ENCODE measurements at regions not wholly inside any gene's neighbourhood (a gene's known extent, or its start where the extent isn't known, plus 50 kb on each side); places are given as distances from the start of the nearest gene placed in this dataset.

DNA sequence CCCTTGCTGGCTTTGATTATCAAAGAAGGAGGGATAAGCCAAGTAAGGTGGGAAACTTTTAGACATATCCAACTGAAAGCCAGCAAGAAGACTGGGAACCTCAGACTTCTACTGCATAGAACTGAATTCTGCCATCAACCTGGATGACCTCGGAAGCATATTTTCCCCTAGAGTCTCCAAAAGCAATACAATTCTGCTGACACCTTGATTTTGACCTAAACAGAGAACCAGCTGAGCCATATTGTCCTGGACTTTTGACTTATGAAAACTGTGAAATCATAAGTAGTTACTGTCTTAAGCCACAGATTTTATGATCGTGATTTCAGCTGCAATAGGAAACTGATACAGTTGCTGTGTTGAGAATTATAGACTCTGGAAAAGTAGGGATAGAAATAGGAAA is 227.6 kb downstream of the PCDH20 start:
- Histone ChIP-seq H3K9me3 (no peaks in the 10 kb centered on the region), H3K4me3 (no peak overlapping the region), H3K4me1 (peaks cover 4% of the 10 kb centered on the region), H3K9ac (ENCODE audit: low read depth in 2 of 2, low read length in 2 of 2) (no peak overlapping the region), H3K27ac (no peak overlapping the region), H3K36me3 (no peaks in the 10 kb centered on the region), H3K27me3 (no peaks in the 10 kb centered on the region)
- no peak for DNase-seq
- intact Hi-C loops (cut with DNase I) = no loop called here
- TF ChIP-seq, protein P1, sequence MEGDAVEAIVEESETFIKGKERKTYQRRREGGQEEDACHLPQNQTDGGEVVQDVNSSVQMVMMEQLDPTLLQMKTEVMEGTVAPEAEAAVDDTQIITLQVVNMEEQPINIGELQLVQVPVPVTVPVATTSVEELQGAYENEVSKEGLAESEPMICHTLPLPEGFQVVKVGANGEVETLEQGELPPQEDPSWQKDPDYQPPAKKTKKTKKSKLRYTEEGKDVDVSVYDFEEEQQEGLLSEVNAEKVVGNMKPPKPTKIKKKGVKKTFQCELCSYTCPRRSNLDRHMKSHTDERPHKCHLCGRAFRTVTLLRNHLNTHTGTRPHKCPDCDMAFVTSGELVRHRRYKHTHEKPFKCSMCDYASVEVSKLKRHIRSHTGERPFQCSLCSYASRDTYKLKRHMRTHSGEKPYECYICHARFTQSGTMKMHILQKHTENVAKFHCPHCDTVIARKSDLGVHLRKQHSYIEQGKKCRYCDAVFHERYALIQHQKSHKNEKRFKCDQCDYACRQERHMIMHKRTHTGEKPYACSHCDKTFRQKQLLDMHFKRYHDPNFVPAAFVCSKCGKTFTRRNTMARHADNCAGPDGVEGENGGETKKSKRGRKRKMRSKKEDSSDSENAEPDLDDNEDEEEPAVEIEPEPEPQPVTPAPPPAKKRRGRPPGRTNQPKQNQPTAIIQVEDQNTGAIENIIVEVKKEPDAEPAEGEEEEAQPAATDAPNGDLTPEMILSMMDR (IDR thresholded peaks at IDR 0.05) = no peak

DNA sequence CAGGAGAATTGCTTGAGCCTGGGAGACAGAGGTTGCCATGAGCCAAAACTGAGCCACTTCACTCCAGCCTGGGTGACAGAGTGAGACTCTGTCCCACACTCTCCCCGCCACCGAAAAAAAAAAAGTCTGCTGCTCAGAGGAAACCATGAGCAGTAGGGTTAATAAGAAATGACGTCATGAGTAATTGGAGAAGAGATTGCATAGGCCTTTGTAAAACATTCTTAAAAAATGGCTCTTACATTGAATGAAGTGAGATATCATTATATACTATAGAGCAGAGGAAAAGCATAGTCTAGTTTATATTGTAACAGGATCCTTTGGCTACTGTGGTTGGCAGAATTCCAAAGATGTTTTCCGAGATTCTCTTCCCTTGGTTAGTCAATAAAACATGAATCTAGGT is 228.2 kb downstream of the PCDH20 start:
- no peak for DNase-seq
- Histone ChIP-seq H3K9ac (ENCODE audit: low read depth in 2 of 2, low read length in 2 of 2) (no peak overlapping the region), H3K4me3 (no peak overlapping the region), H3K36me3 (no peaks in the 10 kb centered on the region), H3K27ac (no peak overlapping the region), H3K9me3 (no peaks in the 10 kb centered on the region), H3K4me1 (peaks cover 3% of the 10 kb centered on the region), H3K27me3 (no peaks in the 10 kb centered on the region)
- TF ChIP-seq, protein P1 (IDR thresholded peaks at IDR 0.05) = no peak
- intact Hi-C loops (cut with DNase I) = no loop called here

DNA sequence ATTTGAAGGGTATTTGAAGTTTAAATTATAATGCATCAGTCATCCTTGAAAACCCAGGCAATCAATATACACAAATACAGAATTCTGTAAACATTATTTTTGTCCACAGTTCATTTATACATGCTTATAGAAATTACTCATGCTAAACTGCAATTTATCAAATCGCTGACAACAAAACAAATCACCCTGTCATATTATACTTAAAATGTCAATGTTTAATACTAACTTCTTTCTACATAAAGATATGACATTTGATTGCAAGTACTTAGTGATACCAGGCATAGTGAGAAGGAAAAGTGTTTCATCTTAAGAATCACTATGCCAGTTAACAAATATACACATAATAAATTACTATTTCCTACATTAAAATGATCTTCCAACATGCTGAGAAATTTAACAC is 232.0 kb downstream of the PCDH20 start:
- no peak overlapping the region for H3K4me3 ChIP-seq
- no peak for DNase-seq
- no peaks in the 10 kb centered on the region for H3K27me3 ChIP-seq
- no peak overlapping the region for H3K27ac ChIP-seq
- H3K4me1 ChIP-seq = no peaks in the 10 kb centered on the region
- TF ChIP-seq, protein P1 (IDR thresholded peaks at IDR 0.05) = no peak
- no peak overlapping the region for H3K9ac ChIP-seq (ENCODE audit: low read depth in 2 of 2, low read length in 2 of 2)
- no peaks in the 10 kb centered on the region for H3K9me3 ChIP-seq
- no peaks in the 10 kb centered on the region for H3K36me3 ChIP-seq
- intact Hi-C loops (cut with DNase I) = no loop called here

DNA sequence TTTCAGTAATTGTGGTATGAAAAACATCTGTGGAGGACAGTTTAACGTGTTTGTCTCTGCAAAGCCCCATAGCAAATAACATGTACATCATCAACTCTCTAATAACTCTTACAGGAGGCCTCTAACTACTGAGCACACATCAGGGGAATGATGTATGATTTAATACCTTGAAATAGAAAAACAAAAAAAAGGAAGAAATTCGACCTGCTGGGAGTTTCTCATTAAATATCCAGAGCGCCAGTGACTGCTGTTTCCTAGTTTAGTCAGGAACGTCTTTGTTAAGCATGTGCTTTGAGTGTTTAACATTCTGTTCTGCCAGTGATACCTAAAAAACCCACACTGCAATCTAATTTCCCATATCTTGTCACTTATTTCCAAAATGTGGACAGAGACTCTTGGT is 235.4 kb downstream of the PCDH20 start:
- TF ChIP-seq, protein P1 (IDR thresholded peaks at IDR 0.05) = no peak
- Histone ChIP-seq H3K27me3 (no peaks in the 10 kb centered on the region), H3K4me1 (no peaks in the 10 kb centered on the region), H3K4me3 (no peak overlapping the region), H3K36me3 (no peaks in the 10 kb centered on the region), H3K9ac (ENCODE audit: low read depth in 2 of 2, low read length in 2 of 2) (no peak overlapping the region), H3K9me3 (no peaks in the 10 kb centered on the region), H3K27ac (no peak overlapping the region)
- intact Hi-C loops (cut with DNase I) = no loop called here
- no peak for DNase-seq

DNA sequence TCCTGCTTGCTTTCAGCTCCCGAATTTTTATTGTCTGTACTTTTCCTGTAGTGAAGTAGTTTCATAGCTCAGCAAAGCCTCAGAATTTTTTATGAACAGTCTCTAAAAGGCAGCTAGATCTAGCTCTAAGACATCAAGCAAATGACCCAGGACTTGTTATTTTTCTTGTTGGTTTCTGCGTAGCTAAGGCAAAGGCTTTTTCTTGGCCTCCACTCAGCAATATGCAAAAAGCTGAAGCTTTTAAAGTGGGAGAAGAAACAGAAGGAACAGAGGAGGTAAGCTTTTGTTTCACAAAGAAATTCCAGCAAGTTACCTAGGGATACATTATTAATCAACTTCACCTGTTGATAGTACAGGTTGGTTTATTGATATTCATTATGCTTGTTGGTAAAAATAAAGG is 235.9 kb downstream of the PCDH20 start:
- intact Hi-C loops (cut with DNase I) = no loop called here
- H3K27me3 ChIP-seq = no peaks in the 10 kb centered on the region
- no peaks in the 10 kb centered on the region for H3K36me3 ChIP-seq
- no peaks in the 10 kb centered on the region for H3K4me1 ChIP-seq
- H3K4me3 ChIP-seq = no peak overlapping the region
- no peak for DNase-seq
- TF ChIP-seq, protein P1 (IDR thresholded peaks at IDR 0.05) = no peak
- H3K9ac ChIP-seq (ENCODE audit: low read depth in 2 of 2, low read length in 2 of 2) = no peak overlapping the region
- no peak overlapping the region for H3K27ac ChIP-seq
- no peaks in the 10 kb centered on the region for H3K9me3 ChIP-seq

DNA sequence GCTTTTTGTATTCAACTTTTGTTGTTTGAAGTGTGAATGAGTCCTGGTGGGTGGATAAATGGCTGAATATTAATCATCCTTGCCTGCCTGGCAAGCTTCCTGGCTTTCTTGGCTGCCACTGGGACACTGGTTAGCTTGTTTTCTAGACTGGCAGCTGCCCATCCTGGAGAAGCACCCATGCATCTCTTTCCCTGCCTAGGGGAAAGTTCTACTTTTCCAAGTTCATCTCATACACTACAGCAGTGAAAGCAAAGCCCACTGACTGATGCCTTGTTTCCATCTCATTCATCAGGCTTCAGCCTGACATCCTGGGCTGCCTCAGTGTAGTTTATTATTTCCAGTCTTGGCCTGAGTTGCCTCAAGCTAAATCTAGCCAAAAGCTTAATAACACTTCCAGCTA is 244.8 kb downstream of the PCDH20 start:
- Histone ChIP-seq H3K9me3 (no peaks in the 10 kb centered on the region), H3K4me1 (no peaks in the 10 kb centered on the region), H3K27ac (no peak overlapping the region), H3K9ac (ENCODE audit: low read depth in 2 of 2, low read length in 2 of 2) (no peak overlapping the region), H3K27me3 (no peaks in the 10 kb centered on the region), H3K36me3 (no peaks in the 10 kb centered on the region), H3K4me3 (no peak overlapping the region)
- DNase-seq = no peak
- intact Hi-C loops (cut with DNase I) = no loop called here
- TF ChIP-seq, protein P1 (IDR thresholded peaks at IDR 0.05) = no peak

Measured in colonic mucosa (tissue), 4 donors.